ENCODE measurements at regions not wholly inside any gene's neighbourhood (a gene's known extent, or its start where the extent isn't known, plus 50 kb on each side); places are given as distances from the start of the nearest gene placed in this dataset.

- Mint-ChIP-seq H3K4me3 (no peak overlapping the region), H3K4me1 (no peaks in the 10 kb centered on the region), H3K36me3 (ENCODE audit: low read depth) (no peaks in the 10 kb centered on the region), H3K27me3 (ENCODE audit: low read depth) (no peaks in the 10 kb centered on the region), H3K27ac (no peak overlapping the region), H3K9me3 (peaks cover 5% of the 10 kb centered on the region)
- TF ChIP-seq, protein P1, sequence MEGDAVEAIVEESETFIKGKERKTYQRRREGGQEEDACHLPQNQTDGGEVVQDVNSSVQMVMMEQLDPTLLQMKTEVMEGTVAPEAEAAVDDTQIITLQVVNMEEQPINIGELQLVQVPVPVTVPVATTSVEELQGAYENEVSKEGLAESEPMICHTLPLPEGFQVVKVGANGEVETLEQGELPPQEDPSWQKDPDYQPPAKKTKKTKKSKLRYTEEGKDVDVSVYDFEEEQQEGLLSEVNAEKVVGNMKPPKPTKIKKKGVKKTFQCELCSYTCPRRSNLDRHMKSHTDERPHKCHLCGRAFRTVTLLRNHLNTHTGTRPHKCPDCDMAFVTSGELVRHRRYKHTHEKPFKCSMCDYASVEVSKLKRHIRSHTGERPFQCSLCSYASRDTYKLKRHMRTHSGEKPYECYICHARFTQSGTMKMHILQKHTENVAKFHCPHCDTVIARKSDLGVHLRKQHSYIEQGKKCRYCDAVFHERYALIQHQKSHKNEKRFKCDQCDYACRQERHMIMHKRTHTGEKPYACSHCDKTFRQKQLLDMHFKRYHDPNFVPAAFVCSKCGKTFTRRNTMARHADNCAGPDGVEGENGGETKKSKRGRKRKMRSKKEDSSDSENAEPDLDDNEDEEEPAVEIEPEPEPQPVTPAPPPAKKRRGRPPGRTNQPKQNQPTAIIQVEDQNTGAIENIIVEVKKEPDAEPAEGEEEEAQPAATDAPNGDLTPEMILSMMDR (IDR thresholded peaks at IDR 0.05; ENCODE audit: unreplicated experiment in 3 of 3), result no peak
Measured at GRCh38 chr11:92130421-92130831, 94.2 kb upstream of the FAT3 start.

- no peaks in the 10 kb centered on the region for H3K4me1 Mint-ChIP-seq
- H3K36me3 Mint-ChIP-seq (ENCODE audit: low read depth), result no peaks in the 10 kb centered on the region
- no peak overlapping the region for H3K4me3 Mint-ChIP-seq
- no peak overlapping the region for H3K27ac Mint-ChIP-seq
- TF ChIP-seq, protein P1 (IDR thresholded peaks at IDR 0.05; ENCODE audit: unreplicated experiment in 3 of 3), result no peak
- no peaks in the 10 kb centered on the region for H3K27me3 Mint-ChIP-seq (ENCODE audit: low read depth)
- H3K9me3 Mint-ChIP-seq, result peaks cover 5% of the 10 kb centered on the region
Measured at GRCh38 chr11:92129811-92130210, 94.8 kb upstream of the FAT3 start.

GRCh38 chr11:92128026-92128425 is 96.6 kb upstream of the FAT3 start:
- no peaks in the 10 kb centered on the region for H3K27me3 Mint-ChIP-seq (ENCODE audit: low read depth)
- no peaks in the 10 kb centered on the region for H3K4me1 Mint-ChIP-seq
- H3K27ac Mint-ChIP-seq, result no peak overlapping the region
- TF ChIP-seq, protein P1 (IDR thresholded peaks at IDR 0.05; ENCODE audit: unreplicated experiment in 3 of 3), result no peak
- H3K9me3 Mint-ChIP-seq, result peaks cover 3% of the 10 kb centered on the region
- H3K36me3 Mint-ChIP-seq (ENCODE audit: low read depth), result no peaks in the 10 kb centered on the region
- no peak overlapping the region for H3K4me3 Mint-ChIP-seq

- Mint-ChIP-seq H3K27me3 (ENCODE audit: low read depth) (no peaks in the 10 kb centered on the region), H3K4me1 (no peaks in the 10 kb centered on the region), H3K4me3 (no peak overlapping the region), H3K27ac (no peak overlapping the region), H3K36me3 (ENCODE audit: low read depth) (no peaks in the 10 kb centered on the region), H3K9me3 (peaks cover 3% of the 10 kb centered on the region)
- TF ChIP-seq, protein P1 (IDR thresholded peaks at IDR 0.05; ENCODE audit: unreplicated experiment in 3 of 3), result no peak
Measured at GRCh38 chr11:92125321-92125720, 99.3 kb upstream of the FAT3 start.

GRCh38 chr11:92123540-92123939 is 101.1 kb upstream of the FAT3 start:
- TF ChIP-seq, protein P1 (IDR thresholded peaks at IDR 0.05; ENCODE audit: unreplicated experiment in 3 of 3), result no peak
- Mint-ChIP-seq H3K4me1 (no peaks in the 10 kb centered on the region), H3K9me3 (peaks cover 11% of the 10 kb centered on the region), H3K4me3 (no peak overlapping the region), H3K27ac (no peak overlapping the region), H3K36me3 (ENCODE audit: low read depth) (no peaks in the 10 kb centered on the region), H3K27me3 (ENCODE audit: low read depth) (no peaks in the 10 kb centered on the region)

- H3K27ac Mint-ChIP-seq, result no peak overlapping the region
- peaks cover 11% of the 10 kb centered on the region for H3K9me3 Mint-ChIP-seq
- H3K4me1 Mint-ChIP-seq, result no peaks in the 10 kb centered on the region
- H3K36me3 Mint-ChIP-seq (ENCODE audit: low read depth), result no peaks in the 10 kb centered on the region
- TF ChIP-seq, protein P1 (IDR thresholded peaks at IDR 0.05; ENCODE audit: unreplicated experiment in 3 of 3), result no peak
- no peak overlapping the region for H3K4me3 Mint-ChIP-seq
- H3K27me3 Mint-ChIP-seq (ENCODE audit: low read depth), result no peaks in the 10 kb centered on the region
Measured at GRCh38 chr11:92122561-92122960, 102.1 kb upstream of the FAT3 start.

Data from nephron (organoid).